Fibroblast of the aortic adventitia (primary cell): ENCODE measurements at regions not wholly inside any gene's neighbourhood (a gene's known extent, or its start where the extent isn't known, plus 50 kb on each side); places are given as distances from the start of the nearest gene placed in this dataset. TPM values are rescaled to one million over a fixed set of nuclear protein-coding genes. Genes with fewer than 3 reads are reported as not detected.

Source experiments
- DNase-seq: peaks from one replicate; pipeline ENCODE4 v3.0.0-alpha.2; 2010; ENCODE audit warnings: low read depth
- H3K4me3 ChIP-seq: 2 replicates; pipeline ENCODE4 v1.5.1; 2011; ENCODE audit warnings: low read depth, mild to moderate bottlenecking, control low read depth, low read length, moderate library complexity
- CTCF ChIP-seq: IDR thresholded peaks from 2 replicates; pipeline ENCODE4 v1.5.1; 2011; ENCODE audit warnings: mild to moderate bottlenecking, low read length, control low read depth, inconsistent platforms; ENCODE audit not compliant: insufficient read depth
- small RNA-seq: library from RNA; depleted of rRNA; stranded (forward); fragments of <200 nt; gene quantifications from one replicate; pipeline ENCODE3, GENCODE V24; 2012

DNA sequence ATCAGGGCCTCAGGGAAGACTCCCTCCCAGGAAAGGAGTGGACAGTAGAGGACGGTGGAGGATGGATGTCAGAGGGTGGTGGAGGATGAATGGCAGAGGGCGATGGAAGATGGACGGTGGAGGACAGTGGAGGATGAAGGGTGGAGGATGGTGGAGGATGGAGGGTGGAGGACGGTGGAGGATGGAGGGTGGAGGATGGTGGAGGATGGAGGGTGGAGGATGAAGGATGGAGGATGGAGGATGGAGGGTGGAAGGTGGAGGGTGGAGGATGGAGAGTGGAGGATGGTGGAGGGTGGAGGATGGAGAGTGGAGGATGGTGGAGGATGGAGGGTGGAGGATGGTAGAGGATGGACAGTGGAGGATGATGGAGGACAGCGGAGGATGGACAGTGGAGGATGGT lies 95.9 kb downstream of the LRRC74A start:
- TF ChIP-seq CTCF, result no peak
- H3K4me3 ChIP-seq, result no peak overlapping the region
- DNase-seq, result no peak

DNA sequence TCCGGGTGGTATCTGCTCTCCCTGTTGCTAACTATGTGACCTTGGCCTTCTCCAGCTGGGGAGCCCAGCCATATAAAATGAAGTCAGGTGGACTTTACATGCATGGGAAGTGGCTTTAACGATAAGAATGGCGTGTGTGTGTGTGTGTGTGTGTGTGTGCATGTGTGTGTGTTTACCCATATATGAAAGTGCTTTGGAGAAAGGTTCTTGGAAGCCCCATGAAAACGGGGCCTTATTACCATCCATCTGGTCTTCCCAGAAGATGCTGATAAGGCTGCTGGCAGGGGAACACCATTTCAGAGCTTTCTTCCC lies 94.8 kb downstream of the LRRC74A start:
- no peak for DNase-seq

GRCh38 chr14:76920331-76921087 lies 94.3 kb downstream of the LRRC74A start:
- no peak for TF ChIP-seq CTCF
- DNase-seq, result no peak
- no peak overlapping the region for H3K4me3 ChIP-seq

More for the DNA sequence above, 94.8 kb downstream of the LRRC74A start:
- no peak for TF ChIP-seq CTCF
- no peak overlapping the region for H3K4me3 ChIP-seq

DNA sequence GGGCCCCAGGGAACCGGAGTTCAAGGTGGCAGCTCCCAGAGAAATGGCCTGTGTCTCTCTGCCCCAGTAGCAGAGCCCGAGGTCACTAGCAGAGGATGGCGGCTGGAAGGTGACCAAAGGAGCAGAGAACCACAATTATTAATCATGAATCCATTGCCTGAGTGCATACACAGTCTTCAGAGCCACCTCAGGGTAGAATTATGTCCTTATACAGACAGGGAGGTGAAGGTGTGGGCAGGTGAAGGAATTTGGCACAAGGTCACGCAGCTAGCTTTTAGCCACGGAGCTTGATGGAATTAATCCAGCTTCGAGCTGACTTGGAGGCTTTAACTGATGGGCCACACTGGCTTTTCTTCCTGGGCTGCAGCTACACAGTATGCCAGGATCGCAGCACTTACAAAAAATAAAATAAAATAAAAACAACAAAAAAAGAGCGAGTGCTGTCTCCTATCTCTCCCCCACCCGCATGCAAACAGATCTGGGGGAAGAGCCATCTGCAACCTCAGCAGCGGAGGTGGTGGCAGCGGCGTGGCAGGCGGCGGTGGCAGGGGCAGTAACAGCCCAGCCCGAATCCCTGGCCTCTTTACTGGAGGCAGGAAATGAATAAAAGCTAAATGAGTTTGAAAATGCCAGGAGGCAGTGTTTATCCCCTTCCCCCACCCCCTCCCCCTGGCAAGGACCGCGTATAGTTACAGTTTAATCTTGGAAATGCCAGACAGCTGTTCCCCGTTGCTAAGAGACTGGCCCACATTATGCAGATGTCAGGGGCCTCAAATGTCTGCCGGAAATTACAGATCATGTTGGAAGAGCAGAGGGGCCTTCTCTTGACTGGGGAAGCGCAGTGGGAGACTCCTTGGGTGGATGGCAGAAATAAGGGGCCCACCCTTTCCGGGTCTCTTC lies 93.5 kb downstream of the LRRC74A start:
- no peak for TF ChIP-seq CTCF
- peak overlapping the region; percentile 22 for H3K4me3 ChIP-seq

More for the DNA sequence above, 93.5 kb downstream of the LRRC74A start:
- peak; percentile 78 for DNase-seq

Small RNA genes in the stretch of these regions (small RNA-seq; reads per million reads assigned to genes)
- not detected for gene RN7SL356P
